SU-DHL-6 (cell line): ENCODE measurements at regions not wholly inside any gene's neighbourhood (a gene's known extent, or its start where the extent isn't known, plus 50 kb on each side); places are given as distances from the start of the nearest gene placed in this dataset.

ENCODE experiments used
- CTCF ChIP-seq: fragments of 200-600 bp; sonication (generic); IDR thresholded peaks from one replicate; pipeline ENCODE4 v1.5.1; 2017; ENCODE audit warnings: antibody characterized with exemption, mild to moderate bottlenecking, low read length, moderate library complexity; ENCODE audit not compliant: insufficient read depth, poor library complexity, severe bottlenecking
- EZH2phosphoT487 ChIP-seq: fragments of 200-600 bp; sonication (generic), shearing (Covaris generic); conservative IDR thresholded peaks from 2 replicates; pipeline ENCODE4 v1.6.1; 2018; ENCODE audit warnings: mild to moderate bottlenecking, antibody characterized with exemption, low read length, moderate library complexity, mixed read lengths

- no peak for TF ChIP-seq EZH2phosphoT487
- TF ChIP-seq CTCF, result no peak
Measured at GRCh38 chr1:59186656-59187055, 110.2 kb upstream of the FGGY start.
